Mucosa of descending colon (tissue), 3 donors: ENCODE measurements at regions not wholly inside any gene's neighbourhood (a gene's known extent, or its start where the extent isn't known, plus 50 kb on each side); places are given as distances from the start of the nearest gene placed in this dataset.

Experiments used
- ATAC-seq: fragments of 200-7000 bp; cut with Tn5 transposase; one replicate; pipeline ENCODE4 v1.9.1; 2020; ENCODE audit warnings: mild to moderate bottlenecking, moderate library complexity
- DNase-seq, 3 donors: peaks; one replicate each; pipeline ENCODE4 v3.0.0-alpha.2; 2020
- H3K36me3 ChIP-seq: fragments of 200-600 bp; one replicate; pipeline ENCODE4 v1.8.0; 2021; ENCODE audit warnings: low read depth, mild to moderate bottlenecking
- H3K4me1 ChIP-seq: fragments of 200-600 bp; one replicate; pipeline ENCODE4 v1.8.0; 2021; ENCODE audit warnings: low read depth, mild to moderate bottlenecking
- H3K4me3 ChIP-seq: fragments of 200-600 bp; one replicate; pipeline ENCODE4 v1.8.0; 2021; ENCODE audit warnings: mild to moderate bottlenecking
- H3K9me3 ChIP-seq: fragments of 200-600 bp; one replicate; pipeline ENCODE4 v1.8.0; 2021; ENCODE audit warnings: mild to moderate bottlenecking
- CTCF ChIP-seq: fragments of 200-600 bp; IDR thresholded peaks from one replicate; pipeline ENCODE4 v1.8.0; 2022; ENCODE audit warnings: antibody characterized with exemption, mild to moderate bottlenecking
- intact Hi-C, 2 donors: fragments of 100-400 bp; cut with DNase I in 1 of 2; cut with micrococcal nuclease in 1 of 2; formaldehyde crosslinking; loops; one replicate each; pipeline versions ENCODE4 v1.11.0 to v1.11.1; 2022; cut with DNase I, micrococcal nuclease
- donor health status: DM: no; HTN: no; CAD: no; lungs with moderate emphysema.
- donor health status: DM: no; HTN: no; CAD: no.
- donor health status: DM: no; HTN: yes; CAD: no.

GRCh38 chr13:68473834-68474326 is 1243.7 kb upstream of the PCDH9 start:
- Histone ChIP-seq H3K36me3 (no peaks in the 10 kb centered on the region), H3K9me3 (no peaks in the 10 kb centered on the region), H3K4me1 (no peaks in the 10 kb centered on the region), H3K4me3 (no peak overlapping the region)
- DNase-seq, result no peak
- no peak for ATAC-seq
- intact Hi-C loops, result no loop called here
- TF ChIP-seq CTCF, result no peak

GRCh38 chr13:68467160-68467559 is 1237.0 kb upstream of the PCDH9 start:
- ATAC-seq, result no peak

GRCh38 chr13:68440874-68441273 is 1210.7 kb upstream of the PCDH9 start:
- DNase-seq (no peak), ATAC-seq (no peak)
- no peaks in the 10 kb centered on the region for H3K9me3 ChIP-seq
- H3K4me1 ChIP-seq, result no peaks in the 10 kb centered on the region
- no peaks in the 10 kb centered on the region for H3K36me3 ChIP-seq
- intact Hi-C loops, result no loop called here
- no peak overlapping the region for H3K4me3 ChIP-seq
- no peak for TF ChIP-seq CTCF

More at GRCh38 chr13:68467160-68467559, 1237.0 kb upstream of the PCDH9 start:
- no peak for TF ChIP-seq CTCF
- no peak for DNase-seq
- Histone ChIP-seq H3K4me3 (no peak overlapping the region), H3K36me3 (no peaks in the 10 kb centered on the region), H3K9me3 (no peaks in the 10 kb centered on the region), H3K4me1 (no peaks in the 10 kb centered on the region)
- intact Hi-C loops, result no loop called here

GRCh38 chr13:68439817-68440216 is 1209.7 kb upstream of the PCDH9 start:
- Histone ChIP-seq H3K4me3 (no peak overlapping the region), H3K36me3 (no peaks in the 10 kb centered on the region), H3K9me3 (no peaks in the 10 kb centered on the region), H3K4me1 (no peaks in the 10 kb centered on the region)
- DNase-seq (no peak), ATAC-seq (peak; percentile 31)
- intact Hi-C loops, result no loop called here
- TF ChIP-seq CTCF, result no peak

- no peak overlapping the region for H3K4me3 ChIP-seq
- no peak for TF ChIP-seq CTCF
- intact Hi-C loops, result no loop called here
- H3K4me1 ChIP-seq, result no peaks in the 10 kb centered on the region
- H3K36me3 ChIP-seq, result no peaks in the 10 kb centered on the region
- no peak for ATAC-seq
- no peaks in the 10 kb centered on the region for H3K9me3 ChIP-seq
- no peak for DNase-seq
These were observed 1198.2 kb upstream of the PCDH9 start for GRCh38 chr13:68428292-68428691.

- H3K4me3 ChIP-seq, result no peak overlapping the region
- DNase-seq, result no peak
- no peaks in the 10 kb centered on the region for H3K36me3 ChIP-seq
- no peaks in the 10 kb centered on the region for H3K9me3 ChIP-seq
- intact Hi-C loops, result no loop called here
- H3K4me1 ChIP-seq, result no peaks in the 10 kb centered on the region
- no peak for TF ChIP-seq CTCF
- ATAC-seq, result no peak
These were observed 1187.7 kb upstream of the PCDH9 start for GRCh38 chr13:68417801-68418200.
